SU-DHL-6 (cell line): ENCODE measurements at regions not wholly inside any gene's neighbourhood (a gene's known extent, or its start where the extent isn't known, plus 50 kb on each side); places are given as distances from the start of the nearest gene placed in this dataset.

ENCODE experiments used
- H2AFZ ChIP-seq: fragments of 200-600 bp; sonication (generic); 2 replicates; pipeline ENCODE4 v1.6.1; 2014; ENCODE audit warnings: low read depth, mild to moderate bottlenecking, moderate library complexity, mixed read lengths, antibody characterized with exemption, low read length; ENCODE audit not compliant: severe bottlenecking
- H3F3A ChIP-seq: fragments of 200-600 bp; shearing (Covaris generic); 2 replicates; pipeline ENCODE4 v1.6.0; 2016; ENCODE audit warnings: antibody characterized with exemption, mild to moderate bottlenecking; ENCODE audit not compliant: insufficient read depth
- H3K27ac ChIP-seq: fragments of 200-600 bp; sonication (generic); 2 replicates; pipeline ENCODE4 v1.5.1; 2016; ENCODE audit warnings: low read depth, mild to moderate bottlenecking, low read length, moderate library complexity, mixed read lengths
- H3K27me3 ChIP-seq: fragments of 200-600 bp; sonication (generic), shearing (Covaris generic); 2 replicates; pipeline ENCODE4 v1.6.0; 2014; ENCODE audit warnings: mild to moderate bottlenecking, low read length
- H3K36me3 ChIP-seq: fragments of 200-600 bp; sonication (generic); 2 replicates; pipeline ENCODE4 v1.6.1; 2014; ENCODE audit warnings: mild to moderate bottlenecking, low read length, mixed read lengths
- H3K4me2 ChIP-seq: fragments of 300-600, 200-600 bp; shearing (Covaris generic), sonication (generic); 2 replicates; pipeline ENCODE4 v1.6.0; 2014; ENCODE audit warnings: low read length, low read depth, mild to moderate bottlenecking; ENCODE audit not compliant: poor library complexity, severe bottlenecking
- H3K4me3 ChIP-seq: fragments of 200-600 bp; sonication (generic); 2 replicates; pipeline ENCODE4 v1.5.1; 2014; ENCODE audit warnings: antibody characterized with exemption, low read length, mild to moderate bottlenecking, mixed read lengths; ENCODE audit not compliant: insufficient read depth, poor library complexity, severe bottlenecking
- H3K79me2 ChIP-seq: fragments of 200-600 bp; sonication (generic); 2 replicates; pipeline ENCODE4 v1.6.1; 2014; ENCODE audit warnings: mild to moderate bottlenecking, low read length, moderate library complexity; ENCODE audit not compliant: insufficient read depth
- H3K9ac ChIP-seq: fragments of 200-600 bp; sonication (generic); 2 replicates; pipeline ENCODE4 v1.7.0; 2014; ENCODE audit warnings: mild to moderate bottlenecking, low read length
- H3K9me2 ChIP-seq: fragments of 200-600 bp; sonication (generic); replicated peaks from 2 replicates; pipeline ENCODE4 v1.6.1; 2014; ENCODE audit warnings: low read length; ENCODE audit not compliant: insufficient read depth
- H3K9me3 ChIP-seq: fragments of 200-600 bp; sonication (generic); 2 replicates; pipeline ENCODE4 v1.6.1; 2014; ENCODE audit warnings: low read length, mixed read lengths; ENCODE audit not compliant: insufficient read depth
- H4K20me1 ChIP-seq: fragments of 200-600 bp; sonication (generic); 2 replicates; pipeline ENCODE4 v1.6.1; 2014; ENCODE audit warnings: low read depth, mild to moderate bottlenecking, antibody characterized with exemption, low read length, moderate library complexity, mixed read lengths
- EZH2phosphoT487 ChIP-seq: fragments of 200-600 bp; sonication (generic), shearing (Covaris generic); conservative IDR thresholded peaks from 2 replicates; pipeline ENCODE4 v1.6.1; 2018; ENCODE audit warnings: mild to moderate bottlenecking, antibody characterized with exemption, low read length, moderate library complexity, mixed read lengths
- TF ChIP-seq, protein P1 (sequence below): fragments of 200-600 bp; sonication (generic); IDR thresholded peaks from one replicate; pipeline ENCODE4 v1.5.1; 2017; ENCODE audit warnings: antibody characterized with exemption, mild to moderate bottlenecking, low read length, moderate library complexity; ENCODE audit not compliant: insufficient read depth, poor library complexity, severe bottlenecking

GRCh38 chr9:12916042-12916441 is 141.2 kb downstream of the LURAP1L start:
- no peak overlapping the region for H3K4me2 ChIP-seq
- no peaks in the 10 kb centered on the region for H3K36me3 ChIP-seq
- no peaks in the 10 kb centered on the region for H3K9me2 ChIP-seq

GRCh38 chr9:12920437-12920836 is 145.6 kb downstream of the LURAP1L start:
- H3K79me2 ChIP-seq, result no peaks in the 10 kb centered on the region

More at GRCh38 chr9:12916042-12916441, 141.2 kb downstream of the LURAP1L start:
- TF ChIP-seq, protein P1, sequence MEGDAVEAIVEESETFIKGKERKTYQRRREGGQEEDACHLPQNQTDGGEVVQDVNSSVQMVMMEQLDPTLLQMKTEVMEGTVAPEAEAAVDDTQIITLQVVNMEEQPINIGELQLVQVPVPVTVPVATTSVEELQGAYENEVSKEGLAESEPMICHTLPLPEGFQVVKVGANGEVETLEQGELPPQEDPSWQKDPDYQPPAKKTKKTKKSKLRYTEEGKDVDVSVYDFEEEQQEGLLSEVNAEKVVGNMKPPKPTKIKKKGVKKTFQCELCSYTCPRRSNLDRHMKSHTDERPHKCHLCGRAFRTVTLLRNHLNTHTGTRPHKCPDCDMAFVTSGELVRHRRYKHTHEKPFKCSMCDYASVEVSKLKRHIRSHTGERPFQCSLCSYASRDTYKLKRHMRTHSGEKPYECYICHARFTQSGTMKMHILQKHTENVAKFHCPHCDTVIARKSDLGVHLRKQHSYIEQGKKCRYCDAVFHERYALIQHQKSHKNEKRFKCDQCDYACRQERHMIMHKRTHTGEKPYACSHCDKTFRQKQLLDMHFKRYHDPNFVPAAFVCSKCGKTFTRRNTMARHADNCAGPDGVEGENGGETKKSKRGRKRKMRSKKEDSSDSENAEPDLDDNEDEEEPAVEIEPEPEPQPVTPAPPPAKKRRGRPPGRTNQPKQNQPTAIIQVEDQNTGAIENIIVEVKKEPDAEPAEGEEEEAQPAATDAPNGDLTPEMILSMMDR, result no peak
- Histone ChIP-seq H3K9me3 (0 out of 2 replicates have a peak, but pooled peaks cover 5% of the 10 kb centered on the region), H3K27ac (no peak overlapping the region), H2AFZ (no peak overlapping the region), H3K4me3 (no peak overlapping the region), H3F3A (no peaks in the 10 kb centered on the region), H4K20me1 (no peaks in the 10 kb centered on the region), H3K9ac (no peak overlapping the region), H3K79me2 (no peaks in the 10 kb centered on the region), H3K27me3 (no peaks in the 10 kb centered on the region)

DNA sequence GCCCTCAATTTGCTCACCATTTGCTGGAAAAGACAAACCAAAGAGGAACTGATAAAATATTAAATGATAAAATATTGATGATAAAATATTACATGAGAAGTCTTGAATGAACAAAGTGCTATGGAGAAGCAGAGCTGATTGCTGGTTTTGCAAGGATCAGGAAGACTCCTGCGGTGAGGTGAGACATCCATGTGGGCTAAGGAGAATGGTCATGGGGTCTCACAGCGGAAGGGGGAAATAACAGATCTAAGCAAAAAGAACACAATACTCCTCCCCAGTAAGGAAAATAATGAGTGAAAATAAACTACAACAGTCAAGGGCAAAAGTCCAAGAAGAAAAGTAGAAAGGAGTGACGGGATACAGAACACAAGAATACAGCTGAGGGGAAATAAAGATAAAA is 146.8 kb downstream of the LURAP1L start:
- H3K27ac ChIP-seq, result no peak overlapping the region
- H3K4me3 ChIP-seq, result no peak overlapping the region
- H3K9me3 ChIP-seq, result no peaks in the 10 kb centered on the region
- H3K27me3 ChIP-seq, result no peaks in the 10 kb centered on the region
- H3K9ac ChIP-seq, result no peak overlapping the region
- no peak overlapping the region for H3K4me2 ChIP-seq
- H3K79me2 ChIP-seq, result no peaks in the 10 kb centered on the region
- no peaks in the 10 kb centered on the region for H3F3A ChIP-seq
- no peaks in the 10 kb centered on the region for H4K20me1 ChIP-seq
- TF ChIP-seq, protein P1, result no peak
- no peak for TF ChIP-seq EZH2phosphoT487
- H3K36me3 ChIP-seq, result no peaks in the 10 kb centered on the region
- no peak overlapping the region for H2AFZ ChIP-seq
- no peaks in the 10 kb centered on the region for H3K9me2 ChIP-seq

More at GRCh38 chr9:12920437-12920836, 145.6 kb downstream of the LURAP1L start:
- TF ChIP-seq EZH2phosphoT487, result no peak
- TF ChIP-seq, protein P1, result no peak
- Histone ChIP-seq H3K36me3 (no peaks in the 10 kb centered on the region), H3K9me3 (no peaks in the 10 kb centered on the region), H3K4me3 (no peak overlapping the region), H3K27me3 (no peaks in the 10 kb centered on the region), H3K9me2 (no peaks in the 10 kb centered on the region), H2AFZ (no peak overlapping the region), H3K27ac (no peak overlapping the region), H4K20me1 (no peaks in the 10 kb centered on the region), H3K9ac (no peak overlapping the region), H3F3A (no peaks in the 10 kb centered on the region), H3K4me2 (no peak overlapping the region)
